Neural cell (in vitro differentiated cells): ENCODE measurements at regions not wholly inside any gene's neighbourhood (a gene's known extent, or its start where the extent isn't known, plus 50 kb on each side); places are given as distances from the start of the nearest gene placed in this dataset.
"Not testable (repeated sequence)": the region's sequence is repeated elsewhere in the genome, so short reads cannot be mapped to it uniquely, and the experiment has no call there.

Experiments
- TAF1 ChIP-seq: IDR thresholded peaks from 2 replicates; pipeline ENCODE4 v1.6.1; 2012; ENCODE audit warnings: low read depth
- TF ChIP-seq, protein P1 (sequence below): fragments of 450-650 bp; IDR thresholded peaks from 2 replicates; pipeline ENCODE4 v1.5.1; 2014; ENCODE audit warnings: antibody characterized with exemption, mild to moderate bottlenecking, moderate library complexity; ENCODE audit not compliant: poor library complexity, severe bottlenecking

DNA sequence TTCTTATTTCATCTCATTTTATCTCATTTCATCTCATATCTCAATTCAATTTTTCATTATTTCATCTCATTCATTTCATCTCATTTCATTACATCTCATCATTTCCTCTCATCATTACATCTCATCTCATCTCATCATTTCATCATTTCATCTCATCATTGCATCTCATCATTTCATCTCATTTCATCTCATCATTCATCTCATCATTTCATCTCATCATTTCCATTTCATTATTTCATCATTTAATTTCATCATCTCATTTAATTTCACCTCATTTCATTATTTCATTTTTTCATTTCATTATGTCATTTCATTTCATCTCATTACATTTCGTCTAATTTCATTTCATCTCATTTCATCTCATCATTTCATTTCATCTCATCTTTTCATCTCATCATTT lies 2867.8 kb downstream of the RPIA start:
- TF ChIP-seq, protein P1, sequence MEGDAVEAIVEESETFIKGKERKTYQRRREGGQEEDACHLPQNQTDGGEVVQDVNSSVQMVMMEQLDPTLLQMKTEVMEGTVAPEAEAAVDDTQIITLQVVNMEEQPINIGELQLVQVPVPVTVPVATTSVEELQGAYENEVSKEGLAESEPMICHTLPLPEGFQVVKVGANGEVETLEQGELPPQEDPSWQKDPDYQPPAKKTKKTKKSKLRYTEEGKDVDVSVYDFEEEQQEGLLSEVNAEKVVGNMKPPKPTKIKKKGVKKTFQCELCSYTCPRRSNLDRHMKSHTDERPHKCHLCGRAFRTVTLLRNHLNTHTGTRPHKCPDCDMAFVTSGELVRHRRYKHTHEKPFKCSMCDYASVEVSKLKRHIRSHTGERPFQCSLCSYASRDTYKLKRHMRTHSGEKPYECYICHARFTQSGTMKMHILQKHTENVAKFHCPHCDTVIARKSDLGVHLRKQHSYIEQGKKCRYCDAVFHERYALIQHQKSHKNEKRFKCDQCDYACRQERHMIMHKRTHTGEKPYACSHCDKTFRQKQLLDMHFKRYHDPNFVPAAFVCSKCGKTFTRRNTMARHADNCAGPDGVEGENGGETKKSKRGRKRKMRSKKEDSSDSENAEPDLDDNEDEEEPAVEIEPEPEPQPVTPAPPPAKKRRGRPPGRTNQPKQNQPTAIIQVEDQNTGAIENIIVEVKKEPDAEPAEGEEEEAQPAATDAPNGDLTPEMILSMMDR: not testable (repeated sequence)
- not testable (repeated sequence) for TF ChIP-seq TAF1
